T-cell (primary cell): ENCODE measurements at regions not wholly inside any gene's neighbourhood (a gene's known extent, or its start where the extent isn't known, plus 50 kb on each side); places are given as distances from the start of the nearest gene placed in this dataset.

Experiments used
- ATAC-seq, 4 experiments: fragments of 200-7000 bp in 3 of 4; fragments of 150-1000 bp in 1 of 4; cut with Tn5 transposase; replicated peaks in 1 of 4; 1 replicate in 3 of 4; 2 replicates in 1 of 4; pipeline ENCODE4 v1.10.0; 2021; ENCODE audit warnings: moderate library complexity in 3 of 4, mild to moderate bottlenecking in 2 of 4, moderate number of reproducible peaks in 1 of 4
- CTCF ChIA-PET, 2 donors: fragments of 300-600 bp; sonication (Branson Sonifier 250); formaldehyde crosslinking; loops; one replicate each; lab custom pipeline; 2022; ENCODE audit warnings: antibody characterized with exemption in 2 of 2; lab: Charles Lee
- POLR2A ChIA-PET, 2 donors: fragments of 300-600 bp; sonication (Branson Sonifier 250); formaldehyde crosslinking; loops; one replicate each; lab custom pipeline; 2022; ENCODE audit warnings: antibody characterized with exemption in 2 of 2; lab: Charles Lee
- DNase-seq, 35 experiments: peaks; one replicate each; pipeline versions ENCODE4 v3.0.0 to v3.0.0-alpha.2; 2013 to 2023
- H3K27ac ChIP-seq: one replicate; pipeline ENCODE4 v1.5.1; 2013; ENCODE audit warnings: low read length
- H3K27me3 ChIP-seq, 2 experiments: replicated peaks in 1 of 2; 1 replicate in 1 of 2; 2 replicates in 1 of 2; pipeline versions ENCODE4 v1.6.1 to v1.7.0; 2013; ENCODE audit warnings: low read length in 1 of 2, mixed read lengths in 1 of 2; ENCODE audit not compliant: control insufficient read depth in 2 of 2, insufficient read depth in 2 of 2; ENCODE audit errors: extremely low read depth in 1 of 2
- H3K36me3 ChIP-seq, 2 donors: 1 replicate in 1 of 2; 2 replicates in 1 of 2; pipeline versions ENCODE4 v1.6.1 to v1.7.0; 2013; ENCODE audit warnings: low read length in 1 of 2; ENCODE audit not compliant: control insufficient read depth in 2 of 2, insufficient read depth in 1 of 2; ENCODE audit errors: extremely low read depth in 1 of 2
- H3K4me1 ChIP-seq, 2 experiments: 1 replicate in 1 of 2; 2 replicates in 1 of 2; pipeline versions ENCODE4 v1.6.1 to v1.7.0; 2013; ENCODE audit warnings: low read length in 2 of 2, mixed read lengths in 1 of 2; ENCODE audit not compliant: insufficient read depth in 2 of 2, control insufficient read depth in 1 of 2; ENCODE audit errors: extremely low read depth in 1 of 2
- H3K4me3 ChIP-seq, 2 donors: 1 replicate in 1 of 2; 2 replicates in 1 of 2; pipeline versions ENCODE4 v1.5.1 to v1.7.0; 2013; ENCODE audit warnings: mild to moderate bottlenecking in 2 of 2, low read length in 1 of 2, moderate library complexity in 1 of 2; ENCODE audit not compliant: control insufficient read depth in 1 of 2; ENCODE audit errors: extremely low read depth in 1 of 2
- H3K9me3 ChIP-seq: 2 replicates; pipeline ENCODE4 v1.7.0; 2013
- H3K27ac Mint-ChIP-seq, 2 donors: one replicate each; pipeline ENCODE4 v1.8.0; 2020 to 2021; ENCODE audit warnings: mild to moderate bottlenecking in 2 of 2, mixed read lengths in 2 of 2
- H3K27me3 Mint-ChIP-seq, 2 donors: one replicate each; pipeline ENCODE4 v1.8.0; 2021 to 2022; ENCODE audit warnings: mixed read lengths in 2 of 2
- H3K36me3 Mint-ChIP-seq: one replicate; pipeline ENCODE4 v1.8.0; 2021; ENCODE audit warnings: mixed read lengths
- H3K4me1 Mint-ChIP-seq, 3 donors: one replicate each; pipeline ENCODE4 v1.8.0; 2020 to 2022; ENCODE audit warnings: mixed read lengths in 3 of 3, mild to moderate bottlenecking in 1 of 3
- H3K4me3 Mint-ChIP-seq, 3 donors: one replicate each; pipeline ENCODE4 v1.8.0; 2020 to 2022; ENCODE audit warnings: mild to moderate bottlenecking in 3 of 3, mixed read lengths in 3 of 3, moderate library complexity in 3 of 3
- H3K9me3 Mint-ChIP-seq, 3 donors: one replicate each; pipeline ENCODE4 v1.8.0; 2020 to 2022; ENCODE audit warnings: mixed read lengths in 3 of 3
- WGBS: methylation state at CpG from one replicate; pipeline ENCODE4 v1.1.5; 2013; ENCODE audit warnings: missing lambda C conversion rate; ENCODE audit not compliant: insufficient coverage; 5-methylcytosine and 5-hydroxymethylcytosine counted together

DNA sequence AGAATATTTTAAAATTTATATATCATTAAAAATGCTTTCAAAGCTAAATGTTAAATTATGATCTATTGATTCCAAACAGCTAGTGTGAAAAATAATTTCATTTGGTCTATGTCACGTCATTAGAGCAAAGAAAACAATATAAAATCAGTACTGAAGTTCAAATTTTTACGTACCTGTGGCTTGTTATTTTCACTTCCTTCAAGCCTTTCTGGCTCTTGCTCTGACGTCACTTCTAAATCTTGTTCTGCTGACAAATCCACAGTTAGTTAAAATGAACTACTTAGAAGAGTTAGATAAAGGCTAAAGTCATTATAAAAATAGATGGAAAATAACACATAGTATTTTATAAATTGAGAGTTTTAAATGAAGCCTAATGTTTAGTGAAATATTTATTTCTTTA, 147.7 kb upstream of the TUBA3C start:
- Histone ChIP-seq H3K27ac (no peak overlapping the region), H3K9me3 (peaks cover 2% of the 10 kb centered on the region), H3K4me1 (no peaks in the 10 kb centered on the region), H3K36me3 (no peaks in the 10 kb centered on the region), H3K27me3 (no peaks in the 10 kb centered on the region), H3K4me3 (no peak overlapping the region)
- ATAC-seq (no peak), DNase-seq (no peak)
- ChIA-PET CTCF (no interaction called here), POLR2A (interaction anchor here in 1 of 2 donors (0.6 kb wide), 1 partner anchor 71 kb away, joined by 4 read pairs; no protein-coding TSS in a partner anchor)
- Mint-ChIP-seq H3K9me3 (peaks cover 3 to 14% (median 10%) of the 10 kb centered on the region in 3 donors), H3K4me1 (no peaks in the 10 kb centered on the region), H3K4me3 (no peak overlapping the region), H3K36me3 (no peaks in the 10 kb centered on the region), H3K27me3 (peaks cover 0 to 3% of the 10 kb centered on the region in 2 donors), H3K27ac (no peak overlapping the region)
- WGBS, result 50% methylated on average over 1 of the region's 3 CpGs

- Mint-ChIP-seq H3K4me3 (no peak overlapping the region), H3K4me1 (no peaks in the 10 kb centered on the region), H3K27ac (no peak overlapping the region), H3K27me3 (peaks cover 0 to 3% of the 10 kb centered on the region in 2 donors), H3K36me3 (no peaks in the 10 kb centered on the region), H3K9me3 (peaks cover 7 to 26% (median 10%) of the 10 kb centered on the region in 3 donors)
- ChIA-PET CTCF (no interaction called here), POLR2A (no interaction called here)
- no peak for DNase-seq
- no peak overlapping the region for H3K4me3 ChIP-seq
- H3K27ac ChIP-seq, result no peak overlapping the region
- H3K36me3 ChIP-seq, result no peaks in the 10 kb centered on the region
- no peaks in the 10 kb centered on the region for H3K4me1 ChIP-seq
- ATAC-seq, result no peak
- no peaks in the 10 kb centered on the region for H3K27me3 ChIP-seq
- H3K9me3 ChIP-seq, result peaks cover 2% of the 10 kb centered on the region
Measured at GRCh38 chr13:19324325-19324724, 142.7 kb upstream of the TUBA3C start.

- Histone ChIP-seq H3K4me3 (no peak overlapping the region), H3K27ac (no peak overlapping the region), H3K4me1 (no peaks in the 10 kb centered on the region), H3K36me3 (no peaks in the 10 kb centered on the region), H3K27me3 (no peaks in the 10 kb centered on the region), H3K9me3 (peaks cover 2% of the 10 kb centered on the region)
- POLR2A ChIA-PET, result no interaction called here
- H3K4me1 Mint-ChIP-seq, result no peaks in the 10 kb centered on the region
- no peak for ATAC-seq
- no peak for DNase-seq
- H3K4me3 Mint-ChIP-seq, result no peak overlapping the region
- H3K27ac Mint-ChIP-seq, result no peak overlapping the region
- peaks cover 0 to 2% of the 10 kb centered on the region in 2 donors for H3K27me3 Mint-ChIP-seq
- WGBS, result no CpG with 5 or more reads among the region's 3 CpGs
- no peaks in the 10 kb centered on the region for H3K36me3 Mint-ChIP-seq
- CTCF ChIA-PET, result no interaction called here
- H3K9me3 Mint-ChIP-seq, result peaks cover 3 to 26% (median 10%) of the 10 kb centered on the region in 3 donors
Measured at GRCh38 chr13:19321222-19321621, 139.6 kb upstream of the TUBA3C start.

- H3K36me3 ChIP-seq, result no peaks in the 10 kb centered on the region
- ATAC-seq (no peak), DNase-seq (no peak)
- no peaks in the 10 kb centered on the region for H3K9me3 ChIP-seq
- ChIA-PET CTCF (no interaction called here), POLR2A (no interaction called here)
- H3K4me1 ChIP-seq, result no peaks in the 10 kb centered on the region
- H3K27me3 Mint-ChIP-seq, result peaks cover 0 to 3% of the 10 kb centered on the region in 2 donors
- H3K4me3 ChIP-seq, result no peak overlapping the region
- WGBS, result 82% methylated on average over 15 of the region's 17 CpGs
- no peak overlapping the region for H3K27ac Mint-ChIP-seq
- H3K27ac ChIP-seq, result no peak overlapping the region
- H3K36me3 Mint-ChIP-seq, result no peaks in the 10 kb centered on the region
- H3K27me3 ChIP-seq, result peaks cover 0 to 3% of the 10 kb centered on the region in 2 experiments
- H3K9me3 Mint-ChIP-seq, result peaks cover 0 to 17% (median 11%) of the 10 kb centered on the region in 3 donors
- H3K4me1 Mint-ChIP-seq, result no peaks in the 10 kb centered on the region
- H3K4me3 Mint-ChIP-seq, result no peak overlapping the region
Measured at GRCh38 chr13:19305434-19305833, 123.8 kb upstream of the TUBA3C start.

DNA sequence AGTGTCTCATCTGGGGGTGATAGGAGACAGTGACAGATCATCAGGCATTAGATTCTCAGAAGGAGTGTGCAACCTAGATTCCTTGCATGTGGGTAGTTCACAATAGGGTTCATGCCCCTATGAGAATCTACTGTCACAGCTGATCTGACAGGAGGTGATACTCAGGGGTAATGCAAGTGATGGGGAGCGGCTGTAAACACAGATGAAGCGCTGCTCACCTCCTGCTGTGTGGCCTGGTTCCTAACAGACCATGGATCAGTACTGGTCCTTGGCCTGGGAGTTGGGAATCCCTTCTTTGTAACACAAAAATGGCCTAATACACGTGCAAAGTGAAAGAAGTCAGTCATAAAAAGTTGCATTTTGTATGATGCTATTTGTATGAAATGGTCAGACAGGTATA, 107.6 kb upstream of the TUBA3C start:
- WGBS, result 47% methylated on average over 3 of the region's 3 CpGs
- H3K9me3 Mint-ChIP-seq, result peaks cover 5 to 22% (median 16%) of the 10 kb centered on the region in 3 donors
- no peaks in the 10 kb centered on the region for H3K36me3 Mint-ChIP-seq
- ATAC-seq (no peak), DNase-seq (no peak)
- Histone ChIP-seq H3K4me3 (no peak overlapping the region), H3K36me3 (no peaks in the 10 kb centered on the region), H3K9me3 (peaks cover 2% of the 10 kb centered on the region), H3K27me3 (no peaks in the 10 kb centered on the region), H3K4me1 (no peaks in the 10 kb centered on the region), H3K27ac (no peak overlapping the region)
- ChIA-PET CTCF (no interaction called here), POLR2A (no interaction called here)
- H3K4me1 Mint-ChIP-seq, result no peaks in the 10 kb centered on the region
- no peaks in the 10 kb centered on the region for H3K27me3 Mint-ChIP-seq
- no peak overlapping the region for H3K27ac Mint-ChIP-seq
- H3K4me3 Mint-ChIP-seq, result no peak overlapping the region

- H3K9me3 Mint-ChIP-seq, result peaks cover 6 to 24% (median 8%) of the 10 kb centered on the region in 3 donors
- no CpG with 5 or more reads among the region's 1 CpG for WGBS
Measured at GRCh38 chr13:19283836-19284235, 102.2 kb upstream of the TUBA3C start.

DNA sequence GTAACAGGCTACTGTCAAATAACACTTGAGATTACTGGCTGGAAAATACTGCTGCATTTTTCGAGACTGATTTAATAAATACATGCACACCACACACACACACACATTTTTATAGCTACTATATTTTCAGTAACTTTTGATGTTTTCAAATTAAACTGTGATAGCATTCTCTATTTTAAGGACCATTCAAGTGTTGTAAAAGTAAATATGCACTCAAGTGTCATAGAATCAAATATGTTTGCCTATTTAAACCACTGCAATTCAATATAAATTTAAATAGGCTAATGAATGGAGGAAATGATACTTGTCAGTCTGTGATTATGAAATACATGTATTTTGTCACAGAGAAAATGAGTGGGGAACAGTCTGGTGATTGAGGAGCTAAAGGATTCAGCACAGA, 86.7 kb upstream of the TUBA3C start:
- CTCF ChIA-PET, result no interaction called here
- Histone ChIP-seq H3K27ac (no peak overlapping the region), H3K4me3 (no peak overlapping the region), H3K9me3 (no peaks in the 10 kb centered on the region), H3K36me3 (no peaks in the 10 kb centered on the region), H3K27me3 (peaks cover 0 to 6% of the 10 kb centered on the region in 2 experiments), H3K4me1 (no peaks in the 10 kb centered on the region)
- POLR2A ChIA-PET, result no interaction called here
- ATAC-seq, result no peak
- Mint-ChIP-seq H3K27me3 (peaks cover 0 to 11% of the 10 kb centered on the region in 2 donors), H3K9me3 (peaks cover 0 to 6% (median 0%) of the 10 kb centered on the region in 3 donors), H3K4me3 (no peak overlapping the region), H3K36me3 (no peaks in the 10 kb centered on the region), H3K27ac (no peak overlapping the region), H3K4me1 (no peaks in the 10 kb centered on the region)
- no peak for DNase-seq
- WGBS, result no CpG with 5 or more reads among the region's 1 CpG

More at GRCh38 chr13:19283836-19284235, 102.2 kb upstream of the TUBA3C start:
- ChIA-PET POLR2A (no interaction called here), CTCF (no interaction called here)
- Histone ChIP-seq H3K27me3 (no peaks in the 10 kb centered on the region), H3K4me3 (no peak overlapping the region), H3K36me3 (no peaks in the 10 kb centered on the region), H3K9me3 (no peaks in the 10 kb centered on the region), H3K27ac (no peak overlapping the region), H3K4me1 (no peaks in the 10 kb centered on the region)
- no peak for DNase-seq
- Mint-ChIP-seq H3K27ac (no peak overlapping the region), H3K27me3 (no peaks in the 10 kb centered on the region), H3K36me3 (no peaks in the 10 kb centered on the region), H3K4me3 (no peak overlapping the region), H3K4me1 (no peaks in the 10 kb centered on the region)
- ATAC-seq, result no peak
